OCI-LY7 (cell line): ENCODE measurements at regions not wholly inside any gene's neighbourhood (a gene's known extent, or its start where the extent isn't known, plus 50 kb on each side); places are given as distances from the start of the nearest gene placed in this dataset.

ENCODE experiments used
- CTCF ChIP-seq: fragments of 200-600 bp; sonication (generic); conservative IDR thresholded peaks from 2 replicates; pipeline ENCODE4 v1.5.1; 2014; ENCODE audit warnings: mild to moderate bottlenecking, antibody characterized with exemption, low read length, moderate library complexity, mixed read lengths
- EZH2phosphoT487 ChIP-seq: fragments of 200-600 bp; sonication (generic); IDR thresholded peaks from 2 replicates; pipeline ENCODE4 v1.6.1; 2018; ENCODE audit warnings: low read depth, borderline replicate concordance, mild to moderate bottlenecking, mixed run types, antibody characterized with exemption, low read length, moderate library complexity, mixed read lengths

- TF ChIP-seq CTCF = no peak
- TF ChIP-seq EZH2phosphoT487 = no peak
These were observed 1472.4 kb upstream of the GOT2 start for GRCh38 chr16:60206516-60206915.
